IgD-negative memory B cell (primary cell): ENCODE measurements at regions not wholly inside any gene's neighbourhood (a gene's known extent, or its start where the extent isn't known, plus 50 kb on each side); places are given as distances from the start of the nearest gene placed in this dataset.

Experiments
- H3K27ac Mint-ChIP-seq, 3 donors: one replicate each; pipeline ENCODE4 v1.8.0; 2020 to 2022; ENCODE audit warnings: mild to moderate bottlenecking in 3 of 3, mixed read lengths in 3 of 3, moderate library complexity in 1 of 3
- H3K27me3 Mint-ChIP-seq: one replicate; pipeline ENCODE4 v1.8.0; 2021; ENCODE audit warnings: mixed read lengths
- H3K36me3 Mint-ChIP-seq: one replicate; pipeline ENCODE4 v1.8.0; 2020; ENCODE audit warnings: mild to moderate bottlenecking, mixed read lengths
- H3K4me1 Mint-ChIP-seq, 3 donors: one replicate each; pipeline ENCODE4 v1.8.0; 2020 to 2022; ENCODE audit warnings: mixed read lengths in 3 of 3, mild to moderate bottlenecking in 1 of 3
- H3K4me3 Mint-ChIP-seq, 4 donors: one replicate each; pipeline ENCODE4 v1.8.0; 2020 to 2022; ENCODE audit warnings: mild to moderate bottlenecking in 4 of 4, mixed read lengths in 4 of 4, moderate library complexity in 3 of 4
- H3K9me3 Mint-ChIP-seq, 3 donors: one replicate each; pipeline ENCODE4 v1.8.0; 2020 to 2021; ENCODE audit warnings: mixed read lengths in 3 of 3, mild to moderate bottlenecking in 1 of 3

GRCh38 chr7:52146871-52147634 lies 830.4 kb upstream of the COBL start:
- Mint-ChIP-seq H3K4me3 (no peak overlapping the region), H3K9me3 (peaks cover 2 to 9% (median 5%) of the 10 kb centered on the region in 3 donors), H3K27ac (no peak overlapping the region), H3K4me1 (no peaks in the 10 kb centered on the region), H3K27me3 (no peaks in the 10 kb centered on the region), H3K36me3 (no peaks in the 10 kb centered on the region)

- Mint-ChIP-seq H3K9me3 (peaks cover 9 to 10% (median 10%) of the 10 kb centered on the region in 3 donors), H3K27ac (no peak overlapping the region), H3K36me3 (no peaks in the 10 kb centered on the region), H3K4me3 (no peak overlapping the region), H3K4me1 (no peaks in the 10 kb centered on the region), H3K27me3 (no peaks in the 10 kb centered on the region)
Measured at GRCh38 chr7:52143219-52143618, 826.6 kb upstream of the COBL start.

GRCh38 chr7:52140851-52141250 lies 824.2 kb upstream of the COBL start:
- no peaks in the 10 kb centered on the region for H3K36me3 Mint-ChIP-seq
- no peak overlapping the region for H3K4me3 Mint-ChIP-seq
- no peaks in the 10 kb centered on the region for H3K4me1 Mint-ChIP-seq
- H3K27ac Mint-ChIP-seq = no peak overlapping the region
- H3K9me3 Mint-ChIP-seq = peaks cover 9 to 14% (median 10%) of the 10 kb centered on the region in 3 donors
- H3K27me3 Mint-ChIP-seq = no peaks in the 10 kb centered on the region

GRCh38 chr7:52135403-52135802 lies 818.8 kb upstream of the COBL start:
- no peak overlapping the region for H3K27ac Mint-ChIP-seq
- peaks cover 2 to 8% (median 4%) of the 10 kb centered on the region in 3 donors for H3K9me3 Mint-ChIP-seq
- no peak overlapping the region for H3K4me3 Mint-ChIP-seq
- no peaks in the 10 kb centered on the region for H3K36me3 Mint-ChIP-seq
- no peaks in the 10 kb centered on the region for H3K4me1 Mint-ChIP-seq
- H3K27me3 Mint-ChIP-seq = no peaks in the 10 kb centered on the region

GRCh38 chr7:52129278-52129677 lies 812.7 kb upstream of the COBL start:
- H3K27ac Mint-ChIP-seq = no peak overlapping the region
- H3K4me3 Mint-ChIP-seq = no peak overlapping the region
- H3K9me3 Mint-ChIP-seq = peaks cover 0 to 5% (median 0%) of the 10 kb centered on the region in 3 donors
- H3K27me3 Mint-ChIP-seq = no peaks in the 10 kb centered on the region
- no peaks in the 10 kb centered on the region for H3K4me1 Mint-ChIP-seq
- H3K36me3 Mint-ChIP-seq = no peaks in the 10 kb centered on the region

- H3K4me1 Mint-ChIP-seq = no peaks in the 10 kb centered on the region
- no peak overlapping the region for H3K27ac Mint-ChIP-seq
- no peaks in the 10 kb centered on the region for H3K27me3 Mint-ChIP-seq
- H3K4me3 Mint-ChIP-seq = no peak overlapping the region
- peaks cover 0 to 9% (median 1%) of the 10 kb centered on the region in 3 donors for H3K9me3 Mint-ChIP-seq
- H3K36me3 Mint-ChIP-seq = peaks cover 2% of the 10 kb centered on the region
Measured at GRCh38 chr7:52120912-52121311, 804.3 kb upstream of the COBL start.

- Mint-ChIP-seq H3K4me3 (no peak overlapping the region), H3K4me1 (no peaks in the 10 kb centered on the region), H3K27ac (no peak overlapping the region), H3K9me3 (peaks cover 1 to 13% (median 2%) of the 10 kb centered on the region in 3 donors), H3K27me3 (no peaks in the 10 kb centered on the region), H3K36me3 (peaks cover 2% of the 10 kb centered on the region)
Measured at GRCh38 chr7:52119537-52119936, 802.9 kb upstream of the COBL start.

GRCh38 chr7:52114509-52114908 lies 797.9 kb upstream of the COBL start:
- H3K27ac Mint-ChIP-seq = no peak overlapping the region
- no peaks in the 10 kb centered on the region for H3K4me1 Mint-ChIP-seq
- H3K27me3 Mint-ChIP-seq = no peaks in the 10 kb centered on the region
- peaks cover 2% of the 10 kb centered on the region for H3K36me3 Mint-ChIP-seq
- no peak overlapping the region for H3K4me3 Mint-ChIP-seq
- H3K9me3 Mint-ChIP-seq = peaks cover 1 to 15% (median 2%) of the 10 kb centered on the region in 3 donors

GRCh38 chr7:52114056-52114455 lies 797.4 kb upstream of the COBL start:
- H3K9me3 Mint-ChIP-seq = peaks cover 1 to 15% (median 2%) of the 10 kb centered on the region in 3 donors
- H3K4me3 Mint-ChIP-seq = no peak overlapping the region
- H3K4me1 Mint-ChIP-seq = no peaks in the 10 kb centered on the region
- no peak overlapping the region for H3K27ac Mint-ChIP-seq
- no peaks in the 10 kb centered on the region for H3K27me3 Mint-ChIP-seq
- peaks cover 2% of the 10 kb centered on the region for H3K36me3 Mint-ChIP-seq

- no peaks in the 10 kb centered on the region for H3K4me1 Mint-ChIP-seq
- no peaks in the 10 kb centered on the region for H3K36me3 Mint-ChIP-seq
- H3K27me3 Mint-ChIP-seq = no peaks in the 10 kb centered on the region
- no peak overlapping the region for H3K4me3 Mint-ChIP-seq
- H3K27ac Mint-ChIP-seq = no peak overlapping the region
- H3K9me3 Mint-ChIP-seq = peaks cover 0 to 6% (median 2%) of the 10 kb centered on the region in 3 donors
Measured at GRCh38 chr7:52107355-52107754, 790.7 kb upstream of the COBL start.

- Mint-ChIP-seq H3K9me3 (peaks cover 0 to 15% (median 0%) of the 10 kb centered on the region in 3 donors), H3K27ac (no peak overlapping the region), H3K4me1 (peaks cover 0 to 2% (median 0%) of the 10 kb centered on the region in 3 donors), H3K4me3 (no peak overlapping the region), H3K36me3 (peaks cover 1% of the 10 kb centered on the region), H3K27me3 (no peaks in the 10 kb centered on the region)
Measured at GRCh38 chr7:52095861-52096260, 779.3 kb upstream of the COBL start.

GRCh38 chr7:52091996-52092395 lies 775.4 kb upstream of the COBL start:
- Mint-ChIP-seq H3K4me3 (no peak overlapping the region), H3K36me3 (peaks cover 1% of the 10 kb centered on the region), H3K4me1 (peaks cover 0 to 2% (median 0%) of the 10 kb centered on the region in 3 donors), H3K9me3 (peaks cover 2 to 18% (median 3%) of the 10 kb centered on the region in 3 donors), H3K27ac (no peak overlapping the region), H3K27me3 (no peaks in the 10 kb centered on the region)

- peaks cover 0 to 2% (median 0%) of the 10 kb centered on the region in 3 donors for H3K4me1 Mint-ChIP-seq
- H3K27me3 Mint-ChIP-seq = no peaks in the 10 kb centered on the region
- H3K27ac Mint-ChIP-seq = no peak overlapping the region
- peaks cover 1% of the 10 kb centered on the region for H3K36me3 Mint-ChIP-seq
- no peak overlapping the region for H3K4me3 Mint-ChIP-seq
- H3K9me3 Mint-ChIP-seq = peaks cover 2 to 15% (median 4%) of the 10 kb centered on the region in 3 donors
Measured at GRCh38 chr7:52091101-52091500, 774.5 kb upstream of the COBL start.

- no peaks in the 10 kb centered on the region for H3K27me3 Mint-ChIP-seq
- H3K4me1 Mint-ChIP-seq = no peaks in the 10 kb centered on the region
- H3K36me3 Mint-ChIP-seq = no peaks in the 10 kb centered on the region
- H3K4me3 Mint-ChIP-seq = no peak overlapping the region
- peaks cover 4 to 11% (median 8%) of the 10 kb centered on the region in 3 donors for H3K9me3 Mint-ChIP-seq
- no peak overlapping the region for H3K27ac Mint-ChIP-seq
Measured at GRCh38 chr7:52088008-52088901, 771.6 kb upstream of the COBL start.

- no peak overlapping the region for H3K27ac Mint-ChIP-seq
- peaks cover 4 to 11% (median 8%) of the 10 kb centered on the region in 3 donors for H3K9me3 Mint-ChIP-seq
- no peaks in the 10 kb centered on the region for H3K4me1 Mint-ChIP-seq
- no peak overlapping the region for H3K4me3 Mint-ChIP-seq
- H3K36me3 Mint-ChIP-seq = no peaks in the 10 kb centered on the region
- no peaks in the 10 kb centered on the region for H3K27me3 Mint-ChIP-seq
Measured at GRCh38 chr7:52085610-52086009, 769.0 kb upstream of the COBL start.
